ENCODE measurements at regions not wholly inside any gene's neighbourhood (a gene's known extent, or its start where the extent isn't known, plus 50 kb on each side); places are given as distances from the start of the nearest gene placed in this dataset.

DNA sequence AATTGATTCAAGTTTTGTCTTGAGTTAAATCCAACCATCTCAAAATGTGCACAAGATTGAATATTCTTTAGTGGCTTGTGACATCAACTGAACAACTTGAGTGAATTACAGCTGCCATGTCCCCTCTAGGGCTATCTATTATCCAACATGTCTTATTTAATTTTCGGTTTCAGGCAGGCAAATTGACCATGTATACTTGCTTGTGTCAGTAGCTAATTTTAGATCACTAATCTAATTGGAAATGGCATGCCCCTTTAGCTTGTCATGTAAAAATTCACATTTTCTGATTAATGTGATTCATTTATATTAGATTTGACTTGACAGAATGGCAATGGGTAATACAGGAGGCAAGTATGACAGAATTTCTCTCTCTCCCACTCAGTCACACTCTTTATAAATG, 93.2 kb upstream of the NR0B1 start:
- no peak for TF ChIP-seq POLR2A (IDR thresholded peaks at IDR 0.05; ENCODE audit: control extremely low read depth in 1 of 2, low read depth in 2 of 2, low read length in 2 of 2)
- no peak for TF ChIP-seq HDAC6 (IDR thresholded peaks at IDR 0.05; ENCODE audit: low read depth, low read length)
- TF ChIP-seq, protein P1, sequence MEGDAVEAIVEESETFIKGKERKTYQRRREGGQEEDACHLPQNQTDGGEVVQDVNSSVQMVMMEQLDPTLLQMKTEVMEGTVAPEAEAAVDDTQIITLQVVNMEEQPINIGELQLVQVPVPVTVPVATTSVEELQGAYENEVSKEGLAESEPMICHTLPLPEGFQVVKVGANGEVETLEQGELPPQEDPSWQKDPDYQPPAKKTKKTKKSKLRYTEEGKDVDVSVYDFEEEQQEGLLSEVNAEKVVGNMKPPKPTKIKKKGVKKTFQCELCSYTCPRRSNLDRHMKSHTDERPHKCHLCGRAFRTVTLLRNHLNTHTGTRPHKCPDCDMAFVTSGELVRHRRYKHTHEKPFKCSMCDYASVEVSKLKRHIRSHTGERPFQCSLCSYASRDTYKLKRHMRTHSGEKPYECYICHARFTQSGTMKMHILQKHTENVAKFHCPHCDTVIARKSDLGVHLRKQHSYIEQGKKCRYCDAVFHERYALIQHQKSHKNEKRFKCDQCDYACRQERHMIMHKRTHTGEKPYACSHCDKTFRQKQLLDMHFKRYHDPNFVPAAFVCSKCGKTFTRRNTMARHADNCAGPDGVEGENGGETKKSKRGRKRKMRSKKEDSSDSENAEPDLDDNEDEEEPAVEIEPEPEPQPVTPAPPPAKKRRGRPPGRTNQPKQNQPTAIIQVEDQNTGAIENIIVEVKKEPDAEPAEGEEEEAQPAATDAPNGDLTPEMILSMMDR (IDR thresholded peaks at IDR 0.05; ENCODE audit: control extremely low read depth in 1 of 3, insufficient read depth in 1 of 3, low read depth in 1 of 3, low read length in 3 of 3), result no peak
- TF ChIP-seq RFX5 (IDR thresholded peaks at IDR 0.05; ENCODE audit: borderline replicate concordance, low read depth, low read length), result no peak
- no peak for TF ChIP-seq JUND (IDR thresholded peaks at IDR 0.05; ENCODE audit: low read length)
- no peak for TF ChIP-seq BRCA1 (IDR thresholded peaks at IDR 0.05; ENCODE audit: low read depth, low read length)
- TF ChIP-seq SP1 (IDR thresholded peaks at IDR 0.05; ENCODE audit: low read depth, low read length), result no peak
- no peak for TF ChIP-seq EZH2 (IDR thresholded peaks at IDR 0.05; ENCODE audit: low read depth, low read length, severe bottlenecking)
- no peak for TF ChIP-seq TAF1 (IDR thresholded peaks at IDR 0.05; ENCODE audit: low read depth, low read length)
